Endothelial cell (in vitro differentiated cells): ENCODE measurements at regions not wholly inside any gene's neighbourhood (a gene's known extent, or its start where the extent isn't known, plus 50 kb on each side); places are given as distances from the start of the nearest gene placed in this dataset.

Experiments used
- DNase-seq: peaks from one replicate; pipeline ENCODE4 v3.0.0; 2021; ENCODE audit warnings: low spot score
- H3K27ac Mint-ChIP-seq: one replicate; pipeline ENCODE4 v1.8.0; 2021; ENCODE audit warnings: mixed read lengths, inconsistent platforms; ENCODE audit not compliant: unreplicated experiment
- H3K27me3 Mint-ChIP-seq: one replicate; pipeline ENCODE4 v1.8.0; 2021; ENCODE audit warnings: mild to moderate bottlenecking, moderate library complexity, mixed read lengths, inconsistent platforms; ENCODE audit not compliant: unreplicated experiment
- H3K36me3 Mint-ChIP-seq: one replicate; pipeline ENCODE4 v1.8.0; 2021; ENCODE audit warnings: mild to moderate bottlenecking, low read depth, mixed read lengths, inconsistent platforms; ENCODE audit not compliant: unreplicated experiment
- H3K4me1 Mint-ChIP-seq: one replicate; pipeline ENCODE4 v1.8.0; 2021; ENCODE audit warnings: mild to moderate bottlenecking, mixed read lengths, inconsistent platforms; ENCODE audit not compliant: unreplicated experiment
- H3K4me3 Mint-ChIP-seq: one replicate; pipeline ENCODE4 v1.8.0; 2021; ENCODE audit warnings: mild to moderate bottlenecking, mixed read lengths, inconsistent platforms; ENCODE audit not compliant: unreplicated experiment
- H3K9me3 Mint-ChIP-seq: one replicate; pipeline ENCODE4 v1.8.0; 2021; ENCODE audit warnings: mixed read lengths, inconsistent platforms; ENCODE audit not compliant: unreplicated experiment
- TF ChIP-seq, protein P1 (sequence below): fragments of 200-600 bp; sonication (generic); IDR thresholded peaks from one replicate; pipeline ENCODE4 v1.5.0; 2021; ENCODE audit warnings: antibody characterized with exemption; ENCODE audit not compliant: unreplicated experiment

DNA sequence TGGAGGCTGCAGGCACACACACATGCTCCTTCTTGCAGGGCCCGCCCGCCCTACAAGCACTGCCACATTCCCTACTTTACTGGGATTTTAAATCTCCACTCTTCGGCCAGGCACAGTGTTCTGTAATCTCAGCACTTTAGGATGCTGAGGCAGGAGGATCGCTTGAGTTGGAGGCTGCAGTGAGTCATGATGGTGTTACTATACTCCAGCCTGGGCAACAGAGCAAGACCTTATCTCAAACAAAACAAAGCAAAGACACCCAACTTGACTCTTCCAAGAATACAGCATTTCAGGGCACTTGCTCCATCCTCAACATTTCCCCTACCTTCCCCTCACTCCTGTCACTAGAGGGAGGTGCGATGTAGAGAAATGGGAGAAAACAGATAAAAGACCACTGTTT is 194.0 kb downstream of the MYLK4 start:
- no peaks in the 10 kb centered on the region for H3K36me3 Mint-ChIP-seq
- H3K9me3 Mint-ChIP-seq, result no peaks in the 10 kb centered on the region
- peaks cover 5% of the 10 kb centered on the region for H3K27me3 Mint-ChIP-seq
- TF ChIP-seq, protein P1, sequence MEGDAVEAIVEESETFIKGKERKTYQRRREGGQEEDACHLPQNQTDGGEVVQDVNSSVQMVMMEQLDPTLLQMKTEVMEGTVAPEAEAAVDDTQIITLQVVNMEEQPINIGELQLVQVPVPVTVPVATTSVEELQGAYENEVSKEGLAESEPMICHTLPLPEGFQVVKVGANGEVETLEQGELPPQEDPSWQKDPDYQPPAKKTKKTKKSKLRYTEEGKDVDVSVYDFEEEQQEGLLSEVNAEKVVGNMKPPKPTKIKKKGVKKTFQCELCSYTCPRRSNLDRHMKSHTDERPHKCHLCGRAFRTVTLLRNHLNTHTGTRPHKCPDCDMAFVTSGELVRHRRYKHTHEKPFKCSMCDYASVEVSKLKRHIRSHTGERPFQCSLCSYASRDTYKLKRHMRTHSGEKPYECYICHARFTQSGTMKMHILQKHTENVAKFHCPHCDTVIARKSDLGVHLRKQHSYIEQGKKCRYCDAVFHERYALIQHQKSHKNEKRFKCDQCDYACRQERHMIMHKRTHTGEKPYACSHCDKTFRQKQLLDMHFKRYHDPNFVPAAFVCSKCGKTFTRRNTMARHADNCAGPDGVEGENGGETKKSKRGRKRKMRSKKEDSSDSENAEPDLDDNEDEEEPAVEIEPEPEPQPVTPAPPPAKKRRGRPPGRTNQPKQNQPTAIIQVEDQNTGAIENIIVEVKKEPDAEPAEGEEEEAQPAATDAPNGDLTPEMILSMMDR, result no peak
- DNase-seq, result no peak
- no peak overlapping the region for H3K4me3 Mint-ChIP-seq
- peaks cover 5% of the 10 kb centered on the region for H3K4me1 Mint-ChIP-seq
- no peak overlapping the region for H3K27ac Mint-ChIP-seq

DNA sequence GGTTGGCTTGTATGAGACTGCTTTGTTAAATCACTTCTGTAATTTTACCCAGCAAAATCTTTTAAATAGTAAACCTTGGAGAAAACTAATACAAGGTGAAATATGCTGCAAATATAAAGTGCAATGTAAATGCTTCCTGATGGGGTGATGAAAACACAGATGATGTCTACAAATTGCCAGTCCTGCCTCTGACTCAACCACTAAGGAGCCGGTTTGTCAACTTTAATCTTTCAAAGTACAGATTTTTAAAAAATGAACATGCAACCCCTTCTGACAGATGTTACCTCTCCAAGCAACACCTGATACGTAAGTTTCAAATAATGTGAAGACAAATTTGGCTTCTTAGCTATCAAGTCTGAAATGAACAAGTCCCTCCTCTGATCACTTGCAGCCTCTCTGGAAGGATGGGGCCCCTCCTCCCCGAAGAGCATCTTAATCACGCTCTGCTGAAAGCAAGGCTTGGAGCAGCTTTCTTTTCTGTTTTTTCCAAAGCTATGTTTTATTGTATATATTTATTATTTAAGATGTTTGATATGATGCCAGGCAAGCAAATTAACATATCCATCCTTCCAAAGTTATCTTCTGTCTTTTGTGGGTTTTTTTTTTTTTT is 196.0 kb downstream of the MYLK4 start:
- Mint-ChIP-seq H3K36me3 (no peaks in the 10 kb centered on the region), H3K9me3 (no peaks in the 10 kb centered on the region), H3K4me1 (no peaks in the 10 kb centered on the region), H3K27ac (no peak overlapping the region), H3K4me3 (no peak overlapping the region), H3K27me3 (peaks cover 5% of the 10 kb centered on the region)
- TF ChIP-seq, protein P1, result no peak
- DNase-seq, result no peak

- no peaks in the 10 kb centered on the region for H3K9me3 Mint-ChIP-seq
- no peak overlapping the region for H3K27ac Mint-ChIP-seq
These were observed 198.1 kb downstream of the MYLK4 start for GRCh38 chr6:2552526-2553154.

DNA sequence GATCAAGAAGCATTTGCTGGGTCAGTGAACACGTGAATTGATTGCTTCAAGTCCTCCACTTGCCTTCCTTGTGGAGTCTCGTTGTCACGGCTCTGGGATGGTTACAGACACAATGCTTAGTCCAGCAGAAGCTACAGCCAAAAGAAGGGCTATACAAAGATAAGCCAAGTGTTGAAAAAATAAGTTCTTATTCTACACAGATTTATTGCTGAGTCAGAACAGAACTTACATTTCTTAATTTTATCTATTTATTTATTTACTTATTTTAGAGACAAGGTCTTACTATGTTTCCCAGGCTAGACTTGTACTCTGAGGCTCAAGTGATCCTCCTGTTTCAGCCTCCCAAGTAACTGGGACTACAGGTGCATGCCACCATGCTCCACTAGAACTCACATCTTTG is 199.0 kb downstream of the MYLK4 start:
- H3K4me1 Mint-ChIP-seq, result no peaks in the 10 kb centered on the region
- DNase-seq, result no peak
- H3K27me3 Mint-ChIP-seq, result no peaks in the 10 kb centered on the region
- H3K4me3 Mint-ChIP-seq, result no peak overlapping the region
- H3K9me3 Mint-ChIP-seq, result no peaks in the 10 kb centered on the region
- no peak overlapping the region for H3K27ac Mint-ChIP-seq
- peaks cover 5% of the 10 kb centered on the region for H3K36me3 Mint-ChIP-seq
- TF ChIP-seq, protein P1, result no peak

More at GRCh38 chr6:2552526-2553154, 198.1 kb downstream of the MYLK4 start:
- Mint-ChIP-seq H3K27me3 (no peaks in the 10 kb centered on the region), H3K4me1 (no peaks in the 10 kb centered on the region), H3K36me3 (peaks cover 5% of the 10 kb centered on the region), H3K4me3 (no peak overlapping the region)
- TF ChIP-seq, protein P1, result no peak
- DNase-seq, result no peak

DNA sequence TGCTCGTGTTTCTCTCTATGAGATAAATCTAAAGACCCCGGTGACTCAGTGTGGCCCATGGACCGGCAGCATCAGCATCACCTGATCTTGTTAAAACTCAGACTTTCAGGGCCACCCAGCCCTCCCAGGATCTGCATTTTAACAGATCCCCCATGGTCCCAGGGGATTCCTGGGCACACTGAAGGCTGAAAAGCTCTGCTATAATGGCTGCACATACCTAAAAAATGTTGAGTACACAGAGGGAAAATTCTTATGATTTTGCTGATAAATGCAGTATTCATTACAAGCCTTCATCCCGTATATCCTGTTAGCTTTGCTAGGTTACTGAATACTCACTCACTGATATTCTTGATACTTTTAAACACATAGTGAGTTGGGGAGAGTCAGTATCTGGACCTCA is 200.5 kb downstream of the MYLK4 start:
- Mint-ChIP-seq H3K9me3 (no peaks in the 10 kb centered on the region), H3K4me1 (no peaks in the 10 kb centered on the region)

More for the DNA sequence above, 200.5 kb downstream of the MYLK4 start:
- Mint-ChIP-seq H3K4me3 (no peak overlapping the region), H3K27me3 (peaks cover 2% of the 10 kb centered on the region), H3K27ac (no peak overlapping the region), H3K36me3 (peaks cover 5% of the 10 kb centered on the region)
- no peak for DNase-seq
- TF ChIP-seq, protein P1, result no peak
